ENCODE measurements at regions not wholly inside any gene's neighbourhood (a gene's known extent, or its start where the extent isn't known, plus 50 kb on each side); places are given as distances from the start of the nearest gene placed in this dataset.
"Not testable (repeated sequence)": the region's sequence is repeated elsewhere in the genome, so short reads cannot be mapped to it uniquely, and the experiment has no call there.

GRCh38 chrX:122945328-122945727 is 238.8 kb upstream of the GRIA3 start:
- ChIA-PET POLR2A (no interaction called here), CTCF (no interaction called here)
- H3K4me3 ChIP-seq (ENCODE audit: low read depth, low read length) = no peak overlapping the region

GRCh38 chrX:122972604-122973003 is 211.5 kb upstream of the GRIA3 start:
- Mint-ChIP-seq H3K4me1 (ENCODE audit: low read depth, unreplicated experiment) (no peaks in the 10 kb centered on the region), H3K27ac (ENCODE audit: unreplicated experiment) (no peak overlapping the region), H3K36me3 (ENCODE audit: insufficient read depth, unreplicated experiment) (peaks cover 6% of the 10 kb centered on the region), H3K9me3 (ENCODE audit: unreplicated experiment) (no peaks in the 10 kb centered on the region), H3K27me3 (ENCODE audit: insufficient read depth, unreplicated experiment) (no peaks in the 10 kb centered on the region), H3K4me3 (ENCODE audit: unreplicated experiment) (no peak overlapping the region)
- ChIA-PET POLR2A (no interaction called here), CTCF (no interaction called here)
- no TSS peak for BruUV-seq (replicated peaks)
- no peak for TF ChIP-seq CTCF (IDR thresholded peaks at IDR 0.05; ENCODE audit: insufficient read depth in 1 of 2, low read depth in 1 of 2, low read length in 1 of 2, severe bottlenecking in 1 of 2, unreplicated experiment in 1 of 2)
- H3K27me3 ChIP-seq (replicated peaks; ENCODE audit: control insufficient read depth, insufficient read depth, low read length) = no peaks in the 10 kb centered on the region
- H3K36me3 ChIP-seq (ENCODE audit: control insufficient read depth, insufficient read depth, low read length) = no peaks in the 10 kb centered on the region
- no peaks in the 10 kb centered on the region for H3K9me3 ChIP-seq
- DNase-seq = no peak
- intact Hi-C loops (cut with micrococcal nuclease; ENCODE audit: unreplicated experiment) = no loop called here
- no peak overlapping the region for H3K4me3 ChIP-seq (ENCODE audit: low read depth, low read length)
- no peaks in the 10 kb centered on the region for H3K4me1 ChIP-seq

More at GRCh38 chrX:122945328-122945727, 238.8 kb upstream of the GRIA3 start:
- DNase-seq = no peak
- BruUV-seq (replicated peaks) = no TSS peak
- Mint-ChIP-seq H3K27me3 (ENCODE audit: insufficient read depth, unreplicated experiment) (no peaks in the 10 kb centered on the region), H3K4me1 (ENCODE audit: low read depth, unreplicated experiment) (no peaks in the 10 kb centered on the region), H3K27ac (ENCODE audit: unreplicated experiment) (no peak overlapping the region), H3K4me3 (ENCODE audit: unreplicated experiment) (no peak overlapping the region), H3K9me3 (ENCODE audit: unreplicated experiment) (no peaks in the 10 kb centered on the region), H3K36me3 (ENCODE audit: insufficient read depth, unreplicated experiment) (no peaks in the 10 kb centered on the region)
- no peaks in the 10 kb centered on the region for H3K27me3 ChIP-seq (replicated peaks; ENCODE audit: control insufficient read depth, insufficient read depth, low read length)
- H3K36me3 ChIP-seq (ENCODE audit: control insufficient read depth, insufficient read depth, low read length) = no peaks in the 10 kb centered on the region
- H3K4me1 ChIP-seq = no peaks in the 10 kb centered on the region
- H3K9me3 ChIP-seq = no peaks in the 10 kb centered on the region
- TF ChIP-seq CTCF (IDR thresholded peaks at IDR 0.05; ENCODE audit: insufficient read depth in 1 of 2, low read depth in 1 of 2, low read length in 1 of 2, severe bottlenecking in 1 of 2, unreplicated experiment in 1 of 2) = no peak
- intact Hi-C loops (cut with micrococcal nuclease; ENCODE audit: unreplicated experiment) = no loop called here

GRCh38 chrX:122982521-122982920 is 201.6 kb upstream of the GRIA3 start:
- Histone ChIP-seq H3K27me3 (replicated peaks; ENCODE audit: control insufficient read depth, insufficient read depth, low read length) (no peaks in the 10 kb centered on the region), H3K4me3 (ENCODE audit: low read depth, low read length) (no peak overlapping the region), H3K4me1 (no peaks in the 10 kb centered on the region), H3K36me3 (ENCODE audit: control insufficient read depth, insufficient read depth, low read length) (no peaks in the 10 kb centered on the region), H3K9me3 (no peaks in the 10 kb centered on the region)
- intact Hi-C loops (cut with micrococcal nuclease; ENCODE audit: unreplicated experiment) = no loop called here
- H3K4me1 Mint-ChIP-seq (ENCODE audit: low read depth, unreplicated experiment) = no peaks in the 10 kb centered on the region
- H3K27ac Mint-ChIP-seq (ENCODE audit: unreplicated experiment) = no peak overlapping the region
- BruUV-seq (replicated peaks) = no TSS peak
- no peaks in the 10 kb centered on the region for H3K9me3 Mint-ChIP-seq (ENCODE audit: unreplicated experiment)
- H3K27me3 Mint-ChIP-seq (ENCODE audit: insufficient read depth, unreplicated experiment) = peaks cover 2% of the 10 kb centered on the region
- ChIA-PET CTCF (no interaction called here), POLR2A (no interaction called here)
- H3K4me3 Mint-ChIP-seq (ENCODE audit: unreplicated experiment) = no peak overlapping the region
- H3K36me3 Mint-ChIP-seq (ENCODE audit: insufficient read depth, unreplicated experiment) = no peaks in the 10 kb centered on the region
- TF ChIP-seq CTCF (IDR thresholded peaks at IDR 0.05; ENCODE audit: insufficient read depth in 1 of 2, low read depth in 1 of 2, low read length in 1 of 2, severe bottlenecking in 1 of 2, unreplicated experiment in 1 of 2) = no peak
- no peak for DNase-seq

- H3K9me3 ChIP-seq; DNase-seq; POLR2A ChIA-PET; H3K27me3 ChIP-seq (replicated peaks; ENCODE audit: control insufficient read depth, insufficient read depth, low read length); CTCF ChIA-PET; intact Hi-C loops (cut with micrococcal nuclease; ENCODE audit: unreplicated experiment); H3K9me3 Mint-ChIP-seq (ENCODE audit: unreplicated experiment); BruUV-seq (replicated peaks); H3K4me3 ChIP-seq (ENCODE audit: low read depth, low read length); H3K27me3 Mint-ChIP-seq (ENCODE audit: insufficient read depth, unreplicated experiment); H3K27ac Mint-ChIP-seq (ENCODE audit: unreplicated experiment); H3K36me3 ChIP-seq (ENCODE audit: control insufficient read depth, insufficient read depth, low read length); H3K4me3 Mint-ChIP-seq (ENCODE audit: unreplicated experiment); H3K4me1 Mint-ChIP-seq (ENCODE audit: low read depth, unreplicated experiment); H3K4me1 ChIP-seq; H3K36me3 Mint-ChIP-seq (ENCODE audit: insufficient read depth, unreplicated experiment): not testable (repeated sequence)
Measured at GRCh38 chrX:123002844-123003243, 181.2 kb upstream of the GRIA3 start.

Data from Caco-2 (cell line).